HG02852 (cell line): ENCODE measurements at regions not wholly inside any gene's neighbourhood (a gene's known extent, or its start where the extent isn't known, plus 50 kb on each side); places are given as distances from the start of the nearest gene placed in this dataset.
"Not testable (repeated sequence)": the region's sequence is repeated elsewhere in the genome, so short reads cannot be mapped to it uniquely, and the experiment has no call there.

Experiments
- ATAC-seq: cut with Tn5 transposase; IDR thresholded peaks from one replicate; pipeline ENCODE4 v1.9.1; 2021; ENCODE audit warnings: mild to moderate bottlenecking, moderate library complexity; ENCODE audit not compliant: unreplicated experiment

- ATAC-seq, result no peak
Observed at GRCh38 chr1:41994195-41994894, 75.6 kb upstream of the HIVEP3 start.

GRCh38 chr1:41983451-41983850, 64.7 kb upstream of the HIVEP3 start:
- no peak for ATAC-seq

GRCh38 chr1:41981796-41982195, 63.1 kb upstream of the HIVEP3 start:
- no peak for ATAC-seq

GRCh38 chr1:41980827-41981653, 62.3 kb upstream of the HIVEP3 start:
- ATAC-seq, result no peak

GRCh38 chr1:41978986-41979385, 60.3 kb upstream of the HIVEP3 start:
- ATAC-seq, result no peak

GRCh38 chr1:41977326-41977725, 58.6 kb upstream of the HIVEP3 start:
- no peak for ATAC-seq

GRCh38 chr1:41976671-41977070, 57.9 kb upstream of the HIVEP3 start:
- ATAC-seq, result no peak

GRCh38 chr1:41975850-41976569, 57.3 kb upstream of the HIVEP3 start:
- no peak for ATAC-seq

GRCh38 chr1:41975121-41975520, 56.4 kb upstream of the HIVEP3 start:
- no peak for ATAC-seq

- ATAC-seq, result not testable (repeated sequence)
Observed at GRCh38 chr1:41968557-41968956, 49.8 kb upstream of the HIVEP3 start.
